ENCODE measurements at regions not wholly inside any gene's neighbourhood (a gene's known extent, or its start where the extent isn't known, plus 50 kb on each side); places are given as distances from the start of the nearest gene placed in this dataset.

- Histone ChIP-seq H3K79me2 (ENCODE audit: control insufficient read depth, insufficient read depth, low read length, poor library complexity) (no peaks in the 10 kb centered on the region), H4K8ac (ENCODE audit: low read depth, low read length) (no peak overlapping the region), H3K9me3 (ENCODE audit: insufficient read depth, low read depth, low read length) (no peaks in the 10 kb centered on the region), H4K12ac (ENCODE audit: low read depth, low read length) (no peak overlapping the region), H3K79me1 (ENCODE audit: low read length) (no peaks in the 10 kb centered on the region), H3K4me3 (ENCODE audit: low read depth, low read length) (no peak overlapping the region), H3K18ac (ENCODE audit: low read length) (no peak overlapping the region), H3K4ac (ENCODE audit: low read depth, low read length) (no peak overlapping the region), H3K27me3 (ENCODE audit: insufficient read depth, low read length) (no peaks in the 10 kb centered on the region), H4K91ac (ENCODE audit: low read depth, low read length) (no peak overlapping the region), H3K36me3 (ENCODE audit: control insufficient read depth in 1 of 2, insufficient read depth in 2 of 2, low read length in 2 of 2) (no peaks in the 10 kb centered on the region), H3K27ac (ENCODE audit: low read depth, low read length) (no peak overlapping the region), H2BK12ac (ENCODE audit: low read length) (no peak overlapping the region), H3K9ac (ENCODE audit: low read length) (no peak overlapping the region), H3K4me2 (ENCODE audit: low read length) (no peak overlapping the region), H3K4me1 (ENCODE audit: control insufficient read depth in 1 of 2, insufficient read depth in 2 of 2, low read length in 2 of 2) (no peaks in the 10 kb centered on the region), H2BK5ac (ENCODE audit: low read depth, low read length, poor library complexity) (no peak overlapping the region), H2AK5ac (ENCODE audit: low read length) (no peak overlapping the region), H3K23ac (ENCODE audit: low read length) (no peak overlapping the region), H3K14ac (ENCODE audit: low read length) (no peak overlapping the region), H2AFZ (ENCODE audit: insufficient read depth, low read length, poor library complexity) (no peak overlapping the region), H2BK120ac (ENCODE audit: insufficient read depth, low read length, poor library complexity) (no peak overlapping the region)
- no CpG with 5 or more reads among the region's 2 CpGs for WGBS (ENCODE audit: extremely low coverage, insufficient coverage, insufficient read length)
- no peak for DNase-seq
Measured at GRCh38 chr16:54783980-54784379, 146.7 kb upstream of the IRX5 start.

GRCh38 chr16:54783226-54783625, 147.4 kb upstream of the IRX5 start:
- WGBS (ENCODE audit: extremely low coverage, insufficient coverage, insufficient read length), result no CpG with 5 or more reads among the region's 3 CpGs
- no peak overlapping the region for H3K4me2 ChIP-seq (ENCODE audit: low read length)
- H3K4me1 ChIP-seq (ENCODE audit: control insufficient read depth in 1 of 2, insufficient read depth in 2 of 2, low read length in 2 of 2), result no peaks in the 10 kb centered on the region
- no peak overlapping the region for H4K91ac ChIP-seq (ENCODE audit: low read depth, low read length)
- H3K79me2 ChIP-seq (ENCODE audit: control insufficient read depth, insufficient read depth, low read length, poor library complexity), result no peaks in the 10 kb centered on the region
- H3K27ac ChIP-seq (ENCODE audit: low read depth, low read length), result no peak overlapping the region
- H3K79me1 ChIP-seq (ENCODE audit: low read length), result no peaks in the 10 kb centered on the region
- DNase-seq, result no peak
- no peak overlapping the region for H2BK5ac ChIP-seq (ENCODE audit: low read depth, low read length, poor library complexity)
- H4K12ac ChIP-seq (ENCODE audit: low read depth, low read length), result no peak overlapping the region
- no peaks in the 10 kb centered on the region for H3K36me3 ChIP-seq (ENCODE audit: control insufficient read depth in 1 of 2, insufficient read depth in 2 of 2, low read length in 2 of 2)
- no peak overlapping the region for H3K18ac ChIP-seq (ENCODE audit: low read length)
- no peak overlapping the region for H3K4ac ChIP-seq (ENCODE audit: low read depth, low read length)
- no peak overlapping the region for H2AK5ac ChIP-seq (ENCODE audit: low read length)
- no peak overlapping the region for H3K14ac ChIP-seq (ENCODE audit: low read length)
- H3K9me3 ChIP-seq (ENCODE audit: insufficient read depth, low read depth, low read length), result no peaks in the 10 kb centered on the region
- no peaks in the 10 kb centered on the region for H3K27me3 ChIP-seq (ENCODE audit: insufficient read depth, low read length)
- no peak overlapping the region for H2BK120ac ChIP-seq (ENCODE audit: insufficient read depth, low read length, poor library complexity)
- H2AFZ ChIP-seq (ENCODE audit: insufficient read depth, low read length, poor library complexity), result no peak overlapping the region
- no peak overlapping the region for H4K8ac ChIP-seq (ENCODE audit: low read depth, low read length)
- H2BK12ac ChIP-seq (ENCODE audit: low read length), result no peak overlapping the region
- H3K9ac ChIP-seq (ENCODE audit: low read length), result no peak overlapping the region
- no peak overlapping the region for H3K4me3 ChIP-seq (ENCODE audit: low read depth, low read length)
- H3K23ac ChIP-seq (ENCODE audit: low read length), result no peak overlapping the region

- DNase-seq, result no peak
- H3K14ac ChIP-seq (ENCODE audit: low read length), result no peak overlapping the region
- H4K12ac ChIP-seq (ENCODE audit: low read depth, low read length), result no peak overlapping the region
- no peaks in the 10 kb centered on the region for H3K27me3 ChIP-seq (ENCODE audit: insufficient read depth, low read length)
- H3K79me1 ChIP-seq (ENCODE audit: low read length), result no peaks in the 10 kb centered on the region
- WGBS (ENCODE audit: extremely low coverage, insufficient coverage, insufficient read length), result no CpG with 5 or more reads among the region's 1 CpG
- no peak overlapping the region for H3K4me3 ChIP-seq (ENCODE audit: low read depth, low read length)
- H2BK12ac ChIP-seq (ENCODE audit: low read length), result no peak overlapping the region
- no peak overlapping the region for H2AFZ ChIP-seq (ENCODE audit: insufficient read depth, low read length, poor library complexity)
- no peaks in the 10 kb centered on the region for H3K9me3 ChIP-seq (ENCODE audit: insufficient read depth, low read depth, low read length)
- H2AK5ac ChIP-seq (ENCODE audit: low read length), result no peak overlapping the region
- H3K27ac ChIP-seq (ENCODE audit: low read depth, low read length), result no peak overlapping the region
- H3K4me1 ChIP-seq (ENCODE audit: control insufficient read depth in 1 of 2, insufficient read depth in 2 of 2, low read length in 2 of 2), result no peaks in the 10 kb centered on the region
- H4K91ac ChIP-seq (ENCODE audit: low read depth, low read length), result no peak overlapping the region
- H2BK120ac ChIP-seq (ENCODE audit: insufficient read depth, low read length, poor library complexity), result no peak overlapping the region
- H3K36me3 ChIP-seq (ENCODE audit: control insufficient read depth in 1 of 2, insufficient read depth in 2 of 2, low read length in 2 of 2), result no peaks in the 10 kb centered on the region
- no peak overlapping the region for H3K4ac ChIP-seq (ENCODE audit: low read depth, low read length)
- H4K8ac ChIP-seq (ENCODE audit: low read depth, low read length), result no peak overlapping the region
- no peak overlapping the region for H3K4me2 ChIP-seq (ENCODE audit: low read length)
- no peaks in the 10 kb centered on the region for H3K79me2 ChIP-seq (ENCODE audit: control insufficient read depth, insufficient read depth, low read length, poor library complexity)
- no peak overlapping the region for H3K9ac ChIP-seq (ENCODE audit: low read length)
- H2BK5ac ChIP-seq (ENCODE audit: low read depth, low read length, poor library complexity), result no peak overlapping the region
- no peak overlapping the region for H3K23ac ChIP-seq (ENCODE audit: low read length)
- H3K18ac ChIP-seq (ENCODE audit: low read length), result no peak overlapping the region
Measured at GRCh38 chr16:54780266-54780665, 150.4 kb upstream of the IRX5 start.

- no peak overlapping the region for H3K23ac ChIP-seq (ENCODE audit: low read length)
- H3K4me3 ChIP-seq (ENCODE audit: low read depth, low read length), result no peak overlapping the region
- no peaks in the 10 kb centered on the region for H3K27me3 ChIP-seq (ENCODE audit: insufficient read depth, low read length)
- no peak overlapping the region for H2BK5ac ChIP-seq (ENCODE audit: low read depth, low read length, poor library complexity)
- no peak overlapping the region for H4K91ac ChIP-seq (ENCODE audit: low read depth, low read length)
- H3K14ac ChIP-seq (ENCODE audit: low read length), result no peak overlapping the region
- H2BK120ac ChIP-seq (ENCODE audit: insufficient read depth, low read length, poor library complexity), result no peak overlapping the region
- H3K36me3 ChIP-seq (ENCODE audit: control insufficient read depth in 1 of 2, insufficient read depth in 2 of 2, low read length in 2 of 2), result no peaks in the 10 kb centered on the region
- H4K12ac ChIP-seq (ENCODE audit: low read depth, low read length), result no peak overlapping the region
- H3K4ac ChIP-seq (ENCODE audit: low read depth, low read length), result no peak overlapping the region
- H3K27ac ChIP-seq (ENCODE audit: low read depth, low read length), result no peak overlapping the region
- no peaks in the 10 kb centered on the region for H3K4me1 ChIP-seq (ENCODE audit: control insufficient read depth in 1 of 2, insufficient read depth in 2 of 2, low read length in 2 of 2)
- no peaks in the 10 kb centered on the region for H3K9me3 ChIP-seq (ENCODE audit: insufficient read depth, low read depth, low read length)
- no peak overlapping the region for H3K4me2 ChIP-seq (ENCODE audit: low read length)
- DNase-seq, result no peak
- no peaks in the 10 kb centered on the region for H3K79me2 ChIP-seq (ENCODE audit: control insufficient read depth, insufficient read depth, low read length, poor library complexity)
- no peaks in the 10 kb centered on the region for H3K79me1 ChIP-seq (ENCODE audit: low read length)
- no peak overlapping the region for H2AFZ ChIP-seq (ENCODE audit: insufficient read depth, low read length, poor library complexity)
- H3K9ac ChIP-seq (ENCODE audit: low read length), result no peak overlapping the region
- no peak overlapping the region for H2AK5ac ChIP-seq (ENCODE audit: low read length)
- H3K18ac ChIP-seq (ENCODE audit: low read length), result no peak overlapping the region
- no peak overlapping the region for H4K8ac ChIP-seq (ENCODE audit: low read depth, low read length)
- no peak overlapping the region for H2BK12ac ChIP-seq (ENCODE audit: low read length)
Measured at GRCh38 chr16:54779549-54779948, 151.1 kb upstream of the IRX5 start.

GRCh38 chr16:54774768-54775167, 155.9 kb upstream of the IRX5 start:
- Histone ChIP-seq H3K27me3 (ENCODE audit: insufficient read depth, low read length) (no peaks in the 10 kb centered on the region), H3K23ac (ENCODE audit: low read length) (no peak overlapping the region), H3K18ac (ENCODE audit: low read length) (no peak overlapping the region), H3K4me3 (ENCODE audit: low read depth, low read length) (no peak overlapping the region), H3K9me3 (ENCODE audit: insufficient read depth, low read depth, low read length) (no peaks in the 10 kb centered on the region), H3K4ac (ENCODE audit: low read depth, low read length) (no peak overlapping the region), H3K9ac (ENCODE audit: low read length) (no peak overlapping the region), H3K79me2 (ENCODE audit: control insufficient read depth, insufficient read depth, low read length, poor library complexity) (no peaks in the 10 kb centered on the region), H3K4me2 (ENCODE audit: low read length) (no peak overlapping the region), H4K12ac (ENCODE audit: low read depth, low read length) (no peak overlapping the region), H3K36me3 (ENCODE audit: control insufficient read depth in 1 of 2, insufficient read depth in 2 of 2, low read length in 2 of 2) (no peaks in the 10 kb centered on the region), H3K4me1 (ENCODE audit: control insufficient read depth in 1 of 2, insufficient read depth in 2 of 2, low read length in 2 of 2) (no peaks in the 10 kb centered on the region), H2AK5ac (ENCODE audit: low read length) (no peak overlapping the region), H2AFZ (ENCODE audit: insufficient read depth, low read length, poor library complexity) (no peak overlapping the region), H3K27ac (ENCODE audit: low read depth, low read length) (no peak overlapping the region), H3K14ac (ENCODE audit: low read length) (no peak overlapping the region), H3K79me1 (ENCODE audit: low read length) (no peaks in the 10 kb centered on the region), H4K91ac (ENCODE audit: low read depth, low read length) (no peak overlapping the region), H2BK12ac (ENCODE audit: low read length) (no peak overlapping the region), H4K8ac (ENCODE audit: low read depth, low read length) (no peak overlapping the region), H2BK120ac (ENCODE audit: insufficient read depth, low read length, poor library complexity) (no peak overlapping the region), H2BK5ac (ENCODE audit: low read depth, low read length, poor library complexity) (no peak overlapping the region)
- no CpG with 5 or more reads among the region's 3 CpGs for WGBS (ENCODE audit: extremely low coverage, insufficient coverage, insufficient read length)
- DNase-seq, result no peak

Measured in trophoblast cell (in vitro differentiated cells and primary cell).